ENCODE measurements at regions not wholly inside any gene's neighbourhood (a gene's known extent, or its start where the extent isn't known, plus 50 kb on each side); places are given as distances from the start of the nearest gene placed in this dataset.
"Not testable (repeated sequence)": the region's sequence is repeated elsewhere in the genome, so short reads cannot be mapped to it uniquely, and the experiment has no call there.

GRCh38 chr16:85515830-85516397 is 97.2 kb upstream of the GSE1 start:
- H3K27me3 ChIP-seq (ENCODE audit: control insufficient read depth, insufficient read depth, low read length), result no peaks in the 10 kb centered on the region
- WGBS (ENCODE audit: insufficient coverage, low lambda C conversion rate), result 60% methylated on average over 3 of the region's 12 CpGs
- H3K9me3 ChIP-seq (ENCODE audit: control insufficient read depth, low read depth, low read length), result peaks cover 4% of the 10 kb centered on the region
- H3K27ac ChIP-seq (ENCODE audit: low read length), result peak overlapping the region; percentile 19
- H3K4me1 ChIP-seq (ENCODE audit: control insufficient read depth, insufficient read depth, low read length), result peaks cover 38% of the 10 kb centered on the region
- H3K36me3 ChIP-seq (ENCODE audit: control insufficient read depth, insufficient read depth, low read length), result peaks cover 8% of the 10 kb centered on the region
- DNase-seq, result peak; percentile 57 to 79
- H3K4me3 ChIP-seq (ENCODE audit: low read length), result no peak overlapping the region

DNA sequence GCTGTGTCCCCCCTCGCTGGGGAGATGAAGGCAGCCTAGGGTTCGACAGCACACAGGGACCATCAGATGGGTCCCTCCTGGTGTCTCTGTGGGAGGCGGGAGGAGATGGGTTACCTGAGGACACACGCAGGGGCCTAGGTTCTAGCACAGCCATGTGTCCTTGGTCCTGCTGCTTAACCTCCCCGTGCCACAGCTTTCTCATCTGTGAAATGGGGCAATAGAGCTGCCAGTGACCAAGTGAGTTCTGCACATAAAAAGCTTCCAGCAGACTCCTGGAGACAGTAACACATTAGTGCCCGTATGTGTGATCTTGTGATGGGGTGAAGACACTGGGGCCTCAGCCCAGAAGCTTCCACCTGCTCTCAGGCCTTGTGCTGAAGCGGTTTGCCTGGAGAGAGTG is 96.0 kb upstream of the GSE1 start:
- no peak for DNase-seq
- Histone ChIP-seq H3K27ac (ENCODE audit: low read length) (no peak overlapping the region), H3K4me3 (ENCODE audit: low read length) (no peak overlapping the region), H3K9me3 (ENCODE audit: control insufficient read depth, low read depth, low read length) (peaks cover 4% of the 10 kb centered on the region), H3K27me3 (ENCODE audit: control insufficient read depth, insufficient read depth, low read length) (no peaks in the 10 kb centered on the region), H3K4me1 (ENCODE audit: control insufficient read depth, insufficient read depth, low read length) (peaks cover 48% of the 10 kb centered on the region), H3K36me3 (ENCODE audit: control insufficient read depth, insufficient read depth, low read length) (peaks cover 8% of the 10 kb centered on the region)
- WGBS (ENCODE audit: insufficient coverage, low lambda C conversion rate), result no CpG with 5 or more reads among the region's 7 CpGs

DNA sequence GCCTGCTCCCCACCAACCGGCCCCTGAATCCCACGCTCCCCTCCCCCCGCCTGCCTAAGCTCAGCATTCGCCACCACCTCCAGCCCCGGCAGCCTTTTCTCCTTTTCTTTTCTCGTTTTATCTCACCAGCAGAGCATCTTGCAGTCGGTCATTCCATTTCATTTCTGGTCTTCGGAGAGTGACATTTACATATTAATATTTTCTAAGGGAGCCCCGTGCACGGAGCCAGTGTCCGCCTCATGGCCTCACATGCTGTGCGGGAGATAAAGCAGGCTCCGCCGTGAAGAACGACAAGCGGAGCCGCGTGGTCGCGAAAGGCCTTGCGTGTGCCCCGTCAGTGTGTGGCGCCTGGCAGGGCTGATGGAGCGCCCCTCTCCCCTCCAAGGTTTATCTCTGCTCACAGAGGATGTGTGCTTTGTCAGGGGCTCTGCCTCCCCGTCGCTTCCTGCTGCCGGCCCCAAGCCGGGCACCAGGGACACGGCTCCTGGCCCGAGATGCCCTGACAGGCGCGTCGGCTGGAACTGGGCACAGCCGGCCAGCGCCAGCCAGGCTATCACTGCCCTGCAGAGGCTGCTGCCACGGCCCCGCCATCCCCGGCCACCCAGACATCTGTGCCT is 95.5 kb upstream of the GSE1 start:
- no peak for DNase-seq
- peaks cover 8% of the 10 kb centered on the region for H3K36me3 ChIP-seq (ENCODE audit: control insufficient read depth, insufficient read depth, low read length)
- 100% methylated on average over 1 of the region's 38 CpGs for WGBS (ENCODE audit: insufficient coverage, low lambda C conversion rate)
- no peak overlapping the region for H3K27ac ChIP-seq (ENCODE audit: low read length)
- H3K4me1 ChIP-seq (ENCODE audit: control insufficient read depth, insufficient read depth, low read length), result peaks cover 48% of the 10 kb centered on the region
- H3K4me3 ChIP-seq (ENCODE audit: low read length), result no peak overlapping the region
- peaks cover 4% of the 10 kb centered on the region for H3K9me3 ChIP-seq (ENCODE audit: control insufficient read depth, low read depth, low read length)
- H3K27me3 ChIP-seq (ENCODE audit: control insufficient read depth, insufficient read depth, low read length), result no peaks in the 10 kb centered on the region

DNA sequence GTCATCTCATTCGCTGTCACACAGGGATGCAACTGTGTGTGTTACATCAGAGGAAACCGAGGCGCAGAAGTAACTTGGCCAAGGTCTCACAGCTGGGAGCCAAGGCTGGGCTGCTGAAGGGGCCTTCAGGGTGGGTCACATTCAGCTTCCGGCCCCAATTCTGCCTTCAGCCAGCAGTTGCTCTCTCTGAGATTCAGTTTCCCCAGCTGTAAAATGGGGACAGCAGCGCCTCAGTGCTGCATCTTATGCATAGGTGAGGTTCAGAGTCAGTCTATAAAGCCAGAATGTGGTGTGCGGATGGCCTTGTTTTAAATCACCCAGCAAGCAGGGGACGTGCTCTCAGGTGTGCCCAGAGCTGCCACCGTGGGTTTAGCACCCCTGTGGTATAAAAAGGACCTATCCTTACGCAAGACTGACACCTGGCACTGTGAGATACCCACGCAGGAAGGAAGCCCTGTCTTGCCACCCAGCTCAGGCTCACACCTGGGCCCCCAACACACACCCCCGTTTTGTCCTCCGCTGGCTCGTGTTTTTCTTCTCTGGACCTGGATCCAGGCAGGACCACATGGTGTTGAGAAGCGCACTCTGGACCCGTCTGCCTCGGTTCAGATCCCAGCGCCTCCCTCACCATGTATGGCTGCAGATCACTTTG is 94.6 kb upstream of the GSE1 start:
- no peak for DNase-seq
- Histone ChIP-seq H3K9me3 (ENCODE audit: control insufficient read depth, low read depth, low read length) (peaks cover 4% of the 10 kb centered on the region), H3K4me3 (ENCODE audit: low read length) (no peak overlapping the region), H3K27ac (ENCODE audit: low read length) (no peak overlapping the region), H3K36me3 (ENCODE audit: control insufficient read depth, insufficient read depth, low read length) (peaks cover 8% of the 10 kb centered on the region), H3K4me1 (ENCODE audit: control insufficient read depth, insufficient read depth, low read length) (peaks cover 47% of the 10 kb centered on the region), H3K27me3 (ENCODE audit: control insufficient read depth, insufficient read depth, low read length) (no peaks in the 10 kb centered on the region)
- WGBS (ENCODE audit: insufficient coverage, low lambda C conversion rate), result no CpG with 5 or more reads among the region's 17 CpGs

GRCh38 chr16:85519050-85519440 is 94.1 kb upstream of the GSE1 start:
- not testable (repeated sequence) for H3K9me3 ChIP-seq (ENCODE audit: control insufficient read depth, low read depth, low read length); H3K27me3 ChIP-seq (ENCODE audit: control insufficient read depth, insufficient read depth, low read length); H3K27ac ChIP-seq (ENCODE audit: low read length); DNase-seq; H3K4me3 ChIP-seq (ENCODE audit: low read length); H3K36me3 ChIP-seq (ENCODE audit: control insufficient read depth, insufficient read depth, low read length)
- peaks cover 45% of the 10 kb centered on the region for H3K4me1 ChIP-seq (ENCODE audit: control insufficient read depth, insufficient read depth, low read length)
- WGBS (ENCODE audit: insufficient coverage, low lambda C conversion rate), result no CpG with 5 or more reads among the region's 5 CpGs

- Histone ChIP-seq H3K4me1 (ENCODE audit: control insufficient read depth, insufficient read depth, low read length) (peaks cover 41% of the 10 kb centered on the region), H3K27ac (ENCODE audit: low read length) (no peak overlapping the region)
- WGBS (ENCODE audit: insufficient coverage, low lambda C conversion rate), result no CpG with 5 or more reads among the region's 7 CpGs
Measured at GRCh38 chr16:85519540-85520231, 93.4 kb upstream of the GSE1 start.

DNA sequence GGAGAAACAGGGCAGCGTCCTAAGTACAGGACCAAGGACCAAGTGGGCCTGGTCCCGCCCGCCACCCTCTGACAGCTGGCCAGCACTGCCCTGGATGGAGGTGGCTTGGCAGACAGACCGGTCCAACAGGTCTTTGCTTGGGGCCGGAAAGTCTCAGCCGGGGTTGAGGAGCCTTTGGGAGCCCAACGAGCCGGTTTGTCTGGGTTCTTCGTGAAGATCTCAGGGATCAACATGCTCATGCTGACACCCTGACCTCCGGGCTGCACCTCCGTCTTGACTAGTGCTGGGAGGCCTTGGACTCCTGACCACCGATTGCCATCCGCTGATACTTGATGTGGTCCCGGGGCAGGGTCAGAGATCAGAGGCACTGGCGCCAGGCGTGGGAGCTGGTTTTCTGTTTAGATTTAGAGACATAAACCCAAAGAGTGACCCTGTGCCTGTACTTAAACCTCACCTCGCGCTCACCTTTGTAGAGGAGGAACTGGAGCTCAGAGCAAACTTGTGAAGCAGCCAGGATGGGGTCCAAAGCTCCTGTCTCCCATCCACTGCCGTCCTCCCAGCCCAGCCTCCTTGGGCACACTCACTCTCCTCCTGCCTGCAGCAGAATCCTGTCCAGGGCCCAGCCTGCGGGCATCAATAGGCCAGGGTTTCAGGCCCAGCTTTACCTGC is 92.1 kb upstream of the GSE1 start:
- H3K4me3 ChIP-seq (ENCODE audit: low read length), result no peak overlapping the region
- peaks cover 8% of the 10 kb centered on the region for H3K36me3 ChIP-seq (ENCODE audit: control insufficient read depth, insufficient read depth, low read length)
- H3K4me1 ChIP-seq (ENCODE audit: control insufficient read depth, insufficient read depth, low read length), result peaks cover 28% of the 10 kb centered on the region
- H3K27me3 ChIP-seq (ENCODE audit: control insufficient read depth, insufficient read depth, low read length), result no peaks in the 10 kb centered on the region
- WGBS (ENCODE audit: insufficient coverage, low lambda C conversion rate), result no CpG with 5 or more reads among the region's 20 CpGs
- H3K27ac ChIP-seq (ENCODE audit: low read length), result no peak overlapping the region
- H3K9me3 ChIP-seq (ENCODE audit: control insufficient read depth, low read depth, low read length), result peaks cover 4% of the 10 kb centered on the region
- peak; percentile 36 to 73 for DNase-seq

More at GRCh38 chr16:85519540-85520231, 93.4 kb upstream of the GSE1 start:
- peaks cover 4% of the 10 kb centered on the region for H3K9me3 ChIP-seq (ENCODE audit: control insufficient read depth, low read depth, low read length)
- no peaks in the 10 kb centered on the region for H3K27me3 ChIP-seq (ENCODE audit: control insufficient read depth, insufficient read depth, low read length)
- no peak overlapping the region for H3K4me3 ChIP-seq (ENCODE audit: low read length)
- DNase-seq, result no peak
- peaks cover 8% of the 10 kb centered on the region for H3K36me3 ChIP-seq (ENCODE audit: control insufficient read depth, insufficient read depth, low read length)

GRCh38 chr16:85521552-85522307 is 91.4 kb upstream of the GSE1 start:
- no peak overlapping the region for H3K4me3 ChIP-seq (ENCODE audit: low read length)
- H3K4me1 ChIP-seq (ENCODE audit: control insufficient read depth, insufficient read depth, low read length), result peaks cover 23% of the 10 kb centered on the region
- no peak for DNase-seq
- peaks cover 4% of the 10 kb centered on the region for H3K9me3 ChIP-seq (ENCODE audit: control insufficient read depth, low read depth, low read length)
- H3K36me3 ChIP-seq (ENCODE audit: control insufficient read depth, insufficient read depth, low read length), result peaks cover 8% of the 10 kb centered on the region
- no peaks in the 10 kb centered on the region for H3K27me3 ChIP-seq (ENCODE audit: control insufficient read depth, insufficient read depth, low read length)
- no CpG with 5 or more reads among the region's 21 CpGs for WGBS (ENCODE audit: insufficient coverage, low lambda C conversion rate)
- H3K27ac ChIP-seq (ENCODE audit: low read length), result no peak overlapping the region

GRCh38 chr16:85522308-85522841 is 90.7 kb upstream of the GSE1 start:
- no peaks in the 10 kb centered on the region for H3K27me3 ChIP-seq (ENCODE audit: control insufficient read depth, insufficient read depth, low read length)
- WGBS (ENCODE audit: insufficient coverage, low lambda C conversion rate), result no CpG with 5 or more reads among the region's 13 CpGs
- peaks cover 4% of the 10 kb centered on the region for H3K9me3 ChIP-seq (ENCODE audit: control insufficient read depth, low read depth, low read length)
- H3K27ac ChIP-seq (ENCODE audit: low read length), result no peak overlapping the region
- no peak for DNase-seq
- H3K4me3 ChIP-seq (ENCODE audit: low read length), result no peak overlapping the region
- H3K36me3 ChIP-seq (ENCODE audit: control insufficient read depth, insufficient read depth, low read length), result peaks cover 8% of the 10 kb centered on the region
- H3K4me1 ChIP-seq (ENCODE audit: control insufficient read depth, insufficient read depth, low read length), result peaks cover 23% of the 10 kb centered on the region
